Type B pancreatic cell (in vitro differentiated cells): ENCODE measurements at regions not wholly inside any gene's neighbourhood (a gene's known extent, or its start where the extent isn't known, plus 50 kb on each side); places are given as distances from the start of the nearest gene placed in this dataset.
"Not testable (repeated sequence)": the region's sequence is repeated elsewhere in the genome, so short reads cannot be mapped to it uniquely, and the experiment has no call there.

ENCODE experiments used
- DNase-seq: peaks from one replicate; pipeline ENCODE4 v3.0.0; 2021; ENCODE audit warnings: mixed read lengths; ENCODE audit not compliant: unreplicated experiment; ENCODE audit errors: extremely low spot score
- H3K27ac Mint-ChIP-seq: 2 replicates; pipeline ENCODE4 v1.8.0; 2021; ENCODE audit warnings: mild to moderate bottlenecking, mixed read lengths
- H3K27me3 Mint-ChIP-seq: 2 replicates; pipeline ENCODE4 v1.8.0; 2021; ENCODE audit warnings: mixed read lengths
- H3K36me3 Mint-ChIP-seq: 2 replicates; pipeline ENCODE4 v1.8.0; 2021; ENCODE audit warnings: mixed read lengths
- H3K4me1 Mint-ChIP-seq: one replicate; pipeline ENCODE4 v1.8.0; 2021; ENCODE audit warnings: mixed read lengths; ENCODE audit not compliant: unreplicated experiment
- H3K4me3 Mint-ChIP-seq: 2 replicates; pipeline ENCODE4 v1.8.0; 2021; ENCODE audit warnings: mild to moderate bottlenecking, mixed read lengths
- H3K9me3 Mint-ChIP-seq: 2 replicates; pipeline ENCODE4 v1.8.0; 2021; ENCODE audit warnings: mixed read lengths
- TF ChIP-seq, protein P1 (sequence below): fragments of 200-600 bp; sonication (generic); conservative IDR thresholded peaks from 2 replicates; pipeline ENCODE4 v1.5.0; 2021; ENCODE audit warnings: antibody characterized with exemption, mild to moderate bottlenecking

DNA sequence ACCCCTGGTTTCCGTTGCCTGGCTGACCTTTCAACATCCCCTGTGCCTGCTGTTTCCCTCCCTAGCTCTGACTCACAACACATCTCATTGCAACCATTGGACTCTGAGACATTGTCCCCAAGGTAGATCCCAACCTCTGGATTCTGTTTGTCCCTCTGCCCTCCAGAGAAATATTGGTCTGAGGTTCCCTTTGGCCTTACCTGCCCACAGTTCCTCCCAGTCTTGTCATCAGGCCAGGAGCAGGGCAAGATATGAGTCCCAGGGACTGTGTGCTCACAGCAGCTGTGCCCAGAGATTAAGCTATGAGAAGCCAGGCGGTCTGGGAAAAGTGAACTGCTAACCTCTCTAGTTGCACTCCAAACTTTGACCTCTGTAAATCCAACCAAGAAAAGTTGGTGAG is 168.2 kb upstream of the NR2F2 start:
- Mint-ChIP-seq H3K27ac (no peak overlapping the region), H3K9me3 (peaks cover 6% of the 10 kb centered on the region)
- no peak for DNase-seq

DNA sequence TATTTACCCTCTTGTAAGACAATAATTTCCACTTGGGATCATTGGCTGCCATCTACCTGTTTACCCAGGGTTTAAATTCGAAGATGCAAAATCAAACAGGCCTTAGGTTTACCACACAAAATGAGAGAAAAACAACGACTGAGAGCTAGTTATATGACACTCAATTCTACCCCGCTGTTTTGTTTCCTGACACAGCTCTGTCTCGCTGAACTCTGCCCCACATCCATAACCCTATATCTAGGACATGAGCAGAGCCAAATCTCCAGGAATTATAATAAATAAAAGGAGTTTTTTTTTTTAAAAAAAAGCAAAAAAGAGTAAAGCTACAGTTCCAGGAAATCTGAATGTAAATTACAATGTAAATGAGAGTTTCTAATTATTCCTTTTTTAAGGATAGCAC is 165.4 kb upstream of the NR2F2 start:
- DNase-seq, result no peak
- peaks cover 11% of the 10 kb centered on the region for H3K9me3 Mint-ChIP-seq
- H3K4me1 Mint-ChIP-seq, result peaks cover 49% of the 10 kb centered on the region
- no peak overlapping the region for H3K4me3 Mint-ChIP-seq
- peaks cover 12% of the 10 kb centered on the region for H3K36me3 Mint-ChIP-seq
- H3K27me3 Mint-ChIP-seq, result no peaks in the 10 kb centered on the region
- TF ChIP-seq, protein P1, sequence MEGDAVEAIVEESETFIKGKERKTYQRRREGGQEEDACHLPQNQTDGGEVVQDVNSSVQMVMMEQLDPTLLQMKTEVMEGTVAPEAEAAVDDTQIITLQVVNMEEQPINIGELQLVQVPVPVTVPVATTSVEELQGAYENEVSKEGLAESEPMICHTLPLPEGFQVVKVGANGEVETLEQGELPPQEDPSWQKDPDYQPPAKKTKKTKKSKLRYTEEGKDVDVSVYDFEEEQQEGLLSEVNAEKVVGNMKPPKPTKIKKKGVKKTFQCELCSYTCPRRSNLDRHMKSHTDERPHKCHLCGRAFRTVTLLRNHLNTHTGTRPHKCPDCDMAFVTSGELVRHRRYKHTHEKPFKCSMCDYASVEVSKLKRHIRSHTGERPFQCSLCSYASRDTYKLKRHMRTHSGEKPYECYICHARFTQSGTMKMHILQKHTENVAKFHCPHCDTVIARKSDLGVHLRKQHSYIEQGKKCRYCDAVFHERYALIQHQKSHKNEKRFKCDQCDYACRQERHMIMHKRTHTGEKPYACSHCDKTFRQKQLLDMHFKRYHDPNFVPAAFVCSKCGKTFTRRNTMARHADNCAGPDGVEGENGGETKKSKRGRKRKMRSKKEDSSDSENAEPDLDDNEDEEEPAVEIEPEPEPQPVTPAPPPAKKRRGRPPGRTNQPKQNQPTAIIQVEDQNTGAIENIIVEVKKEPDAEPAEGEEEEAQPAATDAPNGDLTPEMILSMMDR, result no peak
- no peak overlapping the region for H3K27ac Mint-ChIP-seq

More for the DNA sequence above, 168.2 kb upstream of the NR2F2 start:
- Mint-ChIP-seq H3K27me3 (no peaks in the 10 kb centered on the region), H3K4me1 (peaks cover 50% of the 10 kb centered on the region), H3K36me3 (peaks cover 7% of the 10 kb centered on the region), H3K4me3 (no peak overlapping the region)
- TF ChIP-seq, protein P1, result no peak

DNA sequence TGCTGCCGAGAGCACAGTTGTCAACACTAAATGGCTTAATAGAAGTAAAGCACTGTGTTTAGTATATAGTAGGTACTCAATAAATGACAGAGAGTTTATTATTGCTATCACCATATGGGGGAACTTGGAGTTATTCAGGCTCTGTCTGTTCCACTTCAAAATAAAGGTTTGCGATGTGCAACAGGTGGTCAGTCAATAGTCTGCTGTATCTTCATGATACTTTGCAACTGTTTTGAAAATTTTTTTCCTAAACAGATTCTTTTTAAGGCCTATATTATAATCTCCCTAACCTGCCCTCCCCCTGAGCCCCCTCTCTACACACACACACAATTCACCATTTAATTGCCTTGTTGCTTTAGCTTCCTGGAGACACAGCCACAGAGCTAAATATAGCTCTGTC is 164.7 kb upstream of the NR2F2 start:
- Mint-ChIP-seq H3K9me3 (peaks cover 11% of the 10 kb centered on the region), H3K27ac (no peak overlapping the region), H3K4me1 (peaks cover 42% of the 10 kb centered on the region)

DNA sequence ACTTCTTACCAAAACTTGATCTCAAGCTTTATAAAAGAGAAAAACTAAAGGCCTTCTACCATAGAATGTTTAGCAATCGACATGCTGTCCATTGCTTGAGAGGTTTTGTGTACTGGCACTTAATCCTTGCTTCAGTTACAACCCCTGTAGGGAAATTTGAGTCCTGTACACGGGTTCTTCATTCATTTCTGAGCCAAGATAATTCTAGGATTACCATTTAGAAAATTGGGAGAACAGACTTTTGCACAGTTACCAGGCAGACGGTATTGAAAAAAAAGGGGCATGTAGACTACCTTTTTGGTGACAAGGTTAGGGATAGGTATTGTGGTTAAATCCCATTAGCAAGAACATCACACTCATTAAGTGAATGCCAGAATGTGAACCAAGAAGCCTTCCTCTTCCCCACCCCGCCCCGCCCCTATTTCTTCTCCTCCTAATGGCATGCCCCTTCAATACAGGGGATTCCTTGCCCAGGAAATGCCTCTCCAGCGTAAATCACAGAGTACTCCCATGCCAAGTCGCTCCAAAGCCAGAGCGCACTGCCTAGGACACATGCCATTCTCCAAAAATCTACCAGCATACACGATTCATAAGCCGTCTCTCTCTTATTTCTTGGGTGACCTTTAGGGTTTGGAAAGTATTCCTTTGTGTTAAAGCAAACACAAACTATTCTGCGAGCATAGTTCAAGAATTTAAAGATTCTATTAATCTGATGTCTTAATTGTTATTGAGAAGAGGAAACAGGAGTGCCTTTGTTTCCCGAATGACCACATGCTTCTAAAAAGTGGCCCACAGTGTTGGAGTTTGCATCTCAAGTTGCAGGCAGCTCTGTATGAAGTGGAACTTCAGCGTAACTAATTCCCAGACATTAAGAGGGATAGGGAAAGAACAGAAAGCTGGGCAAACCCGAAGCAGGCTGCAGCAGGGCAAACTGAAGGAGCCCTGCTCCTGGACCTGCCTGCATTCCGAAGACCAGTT is 164.0 kb upstream of the NR2F2 start:
- peak overlapping the region; percentile 42 for H3K4me3 Mint-ChIP-seq
- H3K9me3 Mint-ChIP-seq, result peaks cover 11% of the 10 kb centered on the region
- H3K27me3 Mint-ChIP-seq, result no peaks in the 10 kb centered on the region
- peaks cover 36% of the 10 kb centered on the region for H3K4me1 Mint-ChIP-seq
- no peak for DNase-seq
- TF ChIP-seq, protein P1, result no peak
- peaks cover 12% of the 10 kb centered on the region for H3K36me3 Mint-ChIP-seq
- H3K27ac Mint-ChIP-seq, result peak overlapping the region; percentile 50

More for the DNA sequence above, 164.7 kb upstream of the NR2F2 start:
- TF ChIP-seq, protein P1, result no peak
- Mint-ChIP-seq H3K36me3 (peaks cover 12% of the 10 kb centered on the region), H3K4me3 (no peak overlapping the region), H3K27me3 (no peaks in the 10 kb centered on the region)
- DNase-seq, result no peak

DNA sequence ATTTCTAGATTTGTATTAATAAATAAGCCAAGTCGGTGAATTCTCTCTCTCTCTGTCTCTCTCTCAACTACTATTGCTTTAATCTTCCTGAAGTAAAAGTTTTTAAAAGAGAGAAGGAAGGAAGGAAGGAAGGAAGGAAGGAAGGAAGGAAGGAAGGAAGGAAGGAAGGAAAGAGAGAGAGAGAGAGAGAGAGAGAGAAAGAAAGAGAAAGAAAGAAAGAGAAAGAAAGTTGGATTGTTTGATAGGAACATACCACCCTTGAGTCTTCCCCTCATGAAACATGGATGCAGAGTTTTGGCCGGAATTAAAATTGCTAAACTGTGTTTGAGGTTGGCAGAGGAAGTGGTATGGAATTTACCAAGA is 159.9 kb upstream of the NR2F2 start:
- not testable (repeated sequence) for H3K4me3 Mint-ChIP-seq, H3K27ac Mint-ChIP-seq, DNase-seq, H3K9me3 Mint-ChIP-seq, H3K27me3 Mint-ChIP-seq
- Mint-ChIP-seq H3K36me3 (peaks cover 15% of the 10 kb centered on the region), H3K4me1 (peaks cover 31% of the 10 kb centered on the region)

DNA sequence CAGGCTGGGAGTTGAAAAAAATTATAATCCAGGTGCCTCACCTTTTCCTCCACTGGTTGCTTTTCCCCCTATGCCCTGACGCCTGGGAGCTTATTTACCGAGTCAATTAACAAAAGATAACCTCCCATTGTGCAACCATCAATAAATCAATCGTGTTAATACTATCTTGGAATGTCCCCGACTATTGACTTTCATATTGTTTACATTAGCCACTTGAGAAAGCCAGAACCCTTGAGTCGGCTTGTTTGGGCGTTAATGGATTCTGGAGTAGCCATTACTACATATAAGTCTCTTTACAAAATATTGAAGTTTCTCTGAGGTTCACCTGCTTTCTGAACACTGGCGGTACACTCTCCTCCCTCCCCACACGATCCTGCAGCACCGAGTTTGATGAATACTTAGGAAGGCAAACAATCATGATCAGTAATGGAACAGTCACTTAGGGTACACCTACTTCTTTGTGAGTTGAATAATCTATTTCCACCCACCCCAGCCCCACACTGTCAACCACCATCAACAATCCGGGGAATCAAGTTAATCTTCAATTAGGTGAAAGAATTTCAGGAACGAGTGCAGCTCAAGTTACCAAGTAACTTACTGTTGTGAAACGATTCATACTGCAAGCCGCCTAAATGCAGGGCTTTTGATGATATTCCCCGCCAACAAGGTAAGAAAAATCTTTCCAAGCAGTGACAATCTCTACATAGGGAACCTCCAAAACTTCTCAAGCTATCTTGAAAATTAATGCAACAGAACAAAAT is 159.3 kb upstream of the NR2F2 start:
- Mint-ChIP-seq H3K4me1 (peaks cover 25% of the 10 kb centered on the region), H3K36me3 (peaks cover 15% of the 10 kb centered on the region), H3K27ac (no peak overlapping the region), H3K9me3 (peaks cover 9% of the 10 kb centered on the region), H3K27me3 (no peaks in the 10 kb centered on the region), H3K4me3 (no peak overlapping the region)
- no peak for DNase-seq
- TF ChIP-seq, protein P1, result no peak
